Activated T-cell treated with anti-CD3 and anti-CD28 coated beads, Interleukin-2, amount 50 U/mL, for 4 hours (primary cell): ENCODE measurements at regions not wholly inside any gene's neighbourhood (a gene's known extent, or its start where the extent isn't known, plus 50 kb on each side); places are given as distances from the start of the nearest gene placed in this dataset.
"Not testable (repeated sequence)": the region's sequence is repeated elsewhere in the genome, so short reads cannot be mapped to it uniquely, and the experiment has no call there.

Experiments
- ATAC-seq, 2 donors: fragments of 200-7000 bp; cut with Tn5 transposase; one replicate each; pipeline ENCODE4 v1.10.0; 2021
- DNase-seq: peaks from one replicate; pipeline ENCODE4 v3.0.0-alpha.2; 2020
- H3K27me3 Mint-ChIP-seq: one replicate; pipeline ENCODE4 v1.8.0; 2021; ENCODE audit warnings: low read depth, mixed read lengths
- H3K36me3 Mint-ChIP-seq: one replicate; pipeline ENCODE4 v1.8.0; 2022; ENCODE audit warnings: mixed read lengths; ENCODE audit not compliant: insufficient read depth
- H3K4me1 Mint-ChIP-seq: one replicate; pipeline ENCODE4 v1.8.0; 2021; ENCODE audit warnings: low read depth, mixed read lengths
- H3K4me3 Mint-ChIP-seq: one replicate; pipeline ENCODE4 v1.8.0; 2021; ENCODE audit warnings: mild to moderate bottlenecking, moderate library complexity, mixed read lengths
- H3K9me3 Mint-ChIP-seq: one replicate; pipeline ENCODE4 v1.8.0; 2021; ENCODE audit warnings: mixed read lengths

DNA sequence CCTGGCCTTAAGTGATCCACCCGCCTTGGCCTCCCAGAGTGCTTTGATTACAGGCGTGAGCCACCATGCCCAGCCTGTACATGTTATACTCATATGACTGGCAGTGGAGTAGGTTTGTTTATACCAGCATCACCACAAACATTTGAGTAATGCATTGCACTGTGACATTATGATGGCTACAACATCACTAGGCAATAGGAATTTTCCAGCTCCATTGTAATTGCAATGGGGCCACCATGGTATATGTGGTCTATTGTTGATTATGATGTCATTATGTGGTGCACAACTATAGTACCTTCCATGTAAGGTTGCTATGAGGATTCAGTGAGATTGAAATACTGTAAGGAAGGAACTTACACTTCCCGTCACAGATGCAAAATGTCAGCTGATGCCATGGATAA, 168.9 kb downstream of the COPRS start:
- DNase-seq (no peak), ATAC-seq (no peak)
- H3K36me3 Mint-ChIP-seq: no peaks in the 10 kb centered on the region
- no peaks in the 10 kb centered on the region for H3K27me3 Mint-ChIP-seq
- H3K4me3 Mint-ChIP-seq: no peak overlapping the region
- H3K4me1 Mint-ChIP-seq: no peaks in the 10 kb centered on the region
- no peaks in the 10 kb centered on the region for H3K9me3 Mint-ChIP-seq

DNA sequence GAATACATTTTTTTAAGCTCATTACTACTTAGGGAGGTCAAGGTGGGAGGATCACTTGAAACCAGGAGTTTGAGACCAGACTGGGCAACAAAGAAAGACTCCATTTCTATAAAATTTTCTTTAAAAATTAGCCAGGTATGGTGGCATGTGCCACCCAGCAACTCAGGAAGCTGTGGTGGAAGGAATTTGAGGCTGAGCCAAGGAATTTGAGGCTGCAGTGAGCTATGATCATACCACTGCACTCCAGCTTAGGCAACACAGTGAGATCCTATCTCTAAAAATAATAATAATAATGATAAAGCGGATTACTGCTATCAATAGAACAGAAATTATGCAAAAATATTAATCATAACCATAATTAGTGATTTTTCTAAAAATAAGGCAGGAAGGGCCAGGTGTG, 170.3 kb downstream of the COPRS start:
- H3K4me3 Mint-ChIP-seq: no peak overlapping the region
- H3K36me3 Mint-ChIP-seq: no peaks in the 10 kb centered on the region
- H3K9me3 Mint-ChIP-seq: no peaks in the 10 kb centered on the region
- no peak for ATAC-seq
- no peaks in the 10 kb centered on the region for H3K4me1 Mint-ChIP-seq
- no peak for DNase-seq
- H3K27me3 Mint-ChIP-seq: peaks cover 1% of the 10 kb centered on the region

DNA sequence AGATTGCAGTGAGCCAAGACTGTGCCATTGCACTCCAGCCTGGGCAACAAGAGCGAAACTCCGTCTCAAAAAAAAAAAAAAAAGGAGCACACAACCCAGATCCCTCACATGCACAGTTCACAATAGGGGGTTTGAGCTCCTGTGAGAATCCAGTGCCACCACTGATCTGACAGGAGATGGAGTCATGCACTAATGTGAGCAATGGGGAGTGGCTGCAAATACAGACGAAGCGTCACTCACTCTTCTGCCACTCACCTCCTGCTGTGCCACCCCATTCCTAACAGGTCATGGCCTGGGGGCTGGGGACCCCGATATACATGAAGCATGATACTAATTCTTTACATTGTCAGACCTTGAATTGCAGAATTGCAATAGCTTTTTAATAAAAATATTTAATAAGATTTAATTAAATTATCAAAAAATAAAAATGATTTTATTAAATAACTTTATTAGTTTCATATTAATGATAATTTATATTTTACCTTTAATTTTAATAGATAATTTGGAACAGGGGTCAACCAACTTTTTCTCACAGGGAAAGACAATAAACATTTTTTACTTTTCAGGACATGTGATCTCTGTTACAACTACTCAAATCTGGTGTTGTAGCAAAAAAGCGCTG, 171.4 kb downstream of the COPRS start:
- no peaks in the 10 kb centered on the region for H3K4me1 Mint-ChIP-seq

DNA sequence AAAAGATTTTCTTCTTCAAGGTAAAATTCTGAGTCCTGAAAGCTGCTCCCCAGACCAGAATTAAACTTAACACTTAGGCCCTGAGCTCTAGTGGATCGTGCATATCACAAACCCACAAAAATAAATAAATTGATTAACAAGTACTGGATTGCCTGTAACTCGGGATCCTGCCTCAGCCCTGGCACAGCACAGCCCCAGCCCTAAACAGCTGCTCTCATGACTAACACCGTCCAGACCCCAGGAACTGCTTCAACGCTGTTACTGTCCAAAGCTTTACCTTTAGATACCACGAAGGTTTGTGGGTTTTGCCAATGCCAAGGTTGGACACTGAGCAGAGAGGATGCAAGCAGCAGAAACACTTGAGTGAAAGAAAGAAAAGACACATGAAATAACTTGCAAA, 172.5 kb downstream of the COPRS start:
- peaks cover 12% of the 10 kb centered on the region for H3K27me3 Mint-ChIP-seq
- ATAC-seq (no peak), DNase-seq (no peak)
- H3K9me3 Mint-ChIP-seq: no peaks in the 10 kb centered on the region
- no peaks in the 10 kb centered on the region for H3K4me1 Mint-ChIP-seq
- no peak overlapping the region for H3K4me3 Mint-ChIP-seq
- H3K36me3 Mint-ChIP-seq: no peaks in the 10 kb centered on the region

More for the DNA sequence above, 171.4 kb downstream of the COPRS start:
- no peaks in the 10 kb centered on the region for H3K9me3 Mint-ChIP-seq
- no peaks in the 10 kb centered on the region for H3K36me3 Mint-ChIP-seq
- H3K4me3 Mint-ChIP-seq: no peak overlapping the region
- ATAC-seq (no peak), DNase-seq (no peak)
- H3K27me3 Mint-ChIP-seq: peaks cover 7% of the 10 kb centered on the region

DNA sequence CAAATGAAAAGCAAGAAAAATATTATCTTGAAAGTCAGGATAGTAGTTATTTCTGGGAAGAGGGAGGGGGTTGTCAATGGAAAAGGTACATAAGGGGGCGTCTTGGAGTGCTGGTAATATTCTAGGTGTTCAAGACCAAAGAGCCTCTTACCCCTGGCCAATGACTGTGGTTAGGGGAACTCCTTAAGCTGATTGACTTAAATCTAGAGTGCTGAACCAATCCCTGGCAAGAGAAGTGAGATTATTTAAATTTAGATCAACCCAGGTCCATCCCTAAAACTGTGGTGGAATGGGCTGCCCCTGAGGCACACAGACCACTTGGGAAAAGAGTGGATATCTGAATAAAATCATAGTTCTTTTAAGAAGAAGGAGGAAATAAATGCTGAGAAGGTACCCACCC, 174.1 kb downstream of the COPRS start:
- H3K4me1 Mint-ChIP-seq: no peaks in the 10 kb centered on the region
- DNase-seq (no peak), ATAC-seq (no peak)
- peaks cover 22% of the 10 kb centered on the region for H3K27me3 Mint-ChIP-seq
- no peak overlapping the region for H3K4me3 Mint-ChIP-seq
- no peaks in the 10 kb centered on the region for H3K9me3 Mint-ChIP-seq
- H3K36me3 Mint-ChIP-seq: no peaks in the 10 kb centered on the region

DNA sequence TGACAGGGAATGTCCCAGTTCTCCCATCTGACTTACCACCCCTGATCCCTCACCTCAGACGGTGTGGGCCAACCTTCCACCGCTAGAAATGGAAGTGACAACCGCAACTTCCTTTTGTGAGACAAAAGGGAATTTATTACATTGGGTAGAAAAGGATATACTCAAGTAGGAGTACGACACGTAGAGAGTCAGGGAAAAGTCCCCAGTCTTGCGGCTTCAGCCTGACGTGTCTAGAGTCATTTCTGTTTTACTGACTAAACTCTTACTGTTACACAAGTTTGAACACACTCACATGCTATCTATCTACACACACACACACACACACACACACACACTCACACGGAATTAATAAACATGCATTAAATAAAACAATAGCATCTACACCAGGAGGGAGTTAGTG, 178.9 kb downstream of the COPRS start:
- Mint-ChIP-seq H3K27me3 (peaks cover 39% of the 10 kb centered on the region), H3K4me1 (no peaks in the 10 kb centered on the region), H3K36me3 (no peaks in the 10 kb centered on the region), H3K9me3 (no peaks in the 10 kb centered on the region), H3K4me3 (no peak overlapping the region)
- ATAC-seq (peak; percentile 82 to 87), DNase-seq (no peak)

DNA sequence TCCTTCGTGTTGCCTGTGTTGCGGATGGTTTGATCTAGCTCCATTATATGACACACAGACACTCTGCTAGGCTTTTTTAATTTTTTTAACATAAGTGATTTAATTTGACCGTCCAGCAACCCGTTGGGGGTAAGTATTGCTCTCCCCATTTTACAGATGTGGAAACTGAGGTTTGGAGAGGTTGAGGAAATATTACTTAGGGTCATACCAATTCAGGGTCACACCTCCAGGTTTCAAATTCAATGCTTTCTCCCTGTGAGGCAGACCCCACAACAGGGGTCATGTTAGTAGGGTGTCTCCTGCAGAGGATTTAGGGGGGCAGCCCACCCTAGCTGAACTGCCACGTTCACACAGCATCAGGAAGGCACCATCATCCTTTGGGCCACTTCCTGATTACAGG, 179.4 kb downstream of the COPRS start:
- Mint-ChIP-seq H3K36me3 (no peaks in the 10 kb centered on the region), H3K9me3 (no peaks in the 10 kb centered on the region), H3K4me1 (no peaks in the 10 kb centered on the region), H3K4me3 (no peak overlapping the region), H3K27me3 (peaks cover 44% of the 10 kb centered on the region)
- ATAC-seq (no peak), DNase-seq (no peak)

DNA sequence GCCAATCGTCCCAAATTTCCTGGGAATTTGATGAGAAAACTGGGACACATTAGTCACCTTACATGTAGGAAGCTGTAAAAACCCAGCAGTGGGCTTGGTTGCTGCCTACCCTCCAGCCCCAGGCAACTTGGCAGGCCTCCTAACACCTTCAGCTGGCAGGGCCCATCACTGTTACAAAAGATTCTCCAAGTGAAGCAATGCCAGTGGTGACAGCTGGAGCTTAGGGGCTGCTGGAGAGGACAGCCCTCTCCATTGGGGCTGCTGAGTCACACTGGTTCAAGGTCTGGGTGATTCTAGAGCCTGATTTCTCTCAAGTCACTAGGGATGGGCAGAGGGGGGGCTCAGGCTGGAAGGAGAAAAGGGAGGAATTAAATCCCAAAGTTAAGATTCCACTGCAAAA, 180.6 kb downstream of the COPRS start:
- Mint-ChIP-seq H3K4me1 (no peaks in the 10 kb centered on the region), H3K36me3 (no peaks in the 10 kb centered on the region), H3K4me3 (no peak overlapping the region), H3K27me3 (peaks cover 47% of the 10 kb centered on the region), H3K9me3 (no peaks in the 10 kb centered on the region)
- no peak for DNase-seq
- ATAC-seq: no peak

DNA sequence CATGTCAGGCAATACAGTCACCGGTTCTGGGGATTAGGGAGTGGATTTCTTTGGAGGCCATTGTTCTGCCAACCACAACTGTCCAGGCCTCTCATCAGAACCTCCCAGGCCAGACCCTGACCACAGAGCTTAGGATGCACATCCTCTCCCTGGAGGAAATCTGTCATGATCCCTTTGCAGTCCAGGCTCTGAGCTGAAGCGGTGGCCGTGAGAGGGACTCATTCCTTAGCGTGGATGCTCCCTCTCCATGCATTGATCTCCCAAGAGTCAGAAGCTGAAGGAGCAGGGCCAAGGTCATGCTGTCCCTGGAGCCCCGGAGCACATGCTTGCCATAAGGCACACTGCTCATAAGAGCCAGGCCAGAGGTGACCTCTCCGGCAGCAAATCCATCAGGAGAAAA, 181.4 kb downstream of the COPRS start:
- ATAC-seq: no peak
- no peak for DNase-seq
- Mint-ChIP-seq H3K27me3 (peaks cover 48% of the 10 kb centered on the region), H3K36me3 (no peaks in the 10 kb centered on the region), H3K4me1 (no peaks in the 10 kb centered on the region), H3K4me3 (no peak overlapping the region), H3K9me3 (no peaks in the 10 kb centered on the region)

DNA sequence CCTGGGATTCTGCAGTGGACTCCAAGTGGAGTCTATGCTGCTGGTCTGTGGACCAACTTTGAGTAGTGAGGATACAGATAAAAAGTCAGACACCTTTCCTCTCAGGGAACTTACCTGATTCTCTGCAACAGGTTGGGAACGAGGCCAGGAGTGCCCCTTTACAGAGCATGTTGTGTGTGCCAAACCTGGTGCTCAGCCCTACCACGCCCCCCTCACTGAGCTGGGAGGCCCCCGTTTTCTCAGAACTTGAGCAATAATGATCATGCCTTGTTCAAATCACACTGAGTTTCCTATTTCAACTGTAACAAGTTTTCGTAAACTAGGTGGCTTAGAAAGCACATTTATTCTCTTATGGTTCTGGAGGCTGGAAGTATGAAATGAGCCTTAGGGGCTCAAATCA, 182.0 kb downstream of the COPRS start:
- Mint-ChIP-seq H3K27me3 (peaks cover 48% of the 10 kb centered on the region), H3K4me3 (no peak overlapping the region), H3K9me3 (no peaks in the 10 kb centered on the region), H3K36me3 (no peaks in the 10 kb centered on the region), H3K4me1 (no peaks in the 10 kb centered on the region)
- ATAC-seq (no peak), DNase-seq (no peak)

DNA sequence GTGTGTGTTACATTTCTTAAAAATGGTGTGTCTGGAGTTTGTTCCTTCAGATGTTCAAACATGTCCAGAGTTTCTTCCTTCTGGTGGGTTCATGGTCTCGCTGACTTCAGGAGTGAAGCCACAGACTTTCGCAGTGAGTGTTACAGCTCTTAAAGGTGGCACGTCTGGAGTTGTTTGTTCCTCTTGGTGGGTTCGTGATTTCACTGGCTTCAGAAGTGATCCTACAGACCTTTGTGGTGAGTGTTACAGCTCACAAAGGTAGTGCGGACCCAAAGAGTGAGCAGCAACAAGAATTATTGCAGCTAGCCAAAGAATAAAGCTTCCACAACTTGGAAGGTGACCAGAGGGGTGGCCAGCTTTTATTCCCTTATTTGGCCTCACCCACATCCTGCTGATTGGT, 183.7 kb downstream of the COPRS start:
- H3K9me3 Mint-ChIP-seq, H3K4me1 Mint-ChIP-seq, ATAC-seq, DNase-seq, H3K36me3 Mint-ChIP-seq, H3K4me3 Mint-ChIP-seq: not testable (repeated sequence)
- H3K27me3 Mint-ChIP-seq: peaks cover 53% of the 10 kb centered on the region

DNA sequence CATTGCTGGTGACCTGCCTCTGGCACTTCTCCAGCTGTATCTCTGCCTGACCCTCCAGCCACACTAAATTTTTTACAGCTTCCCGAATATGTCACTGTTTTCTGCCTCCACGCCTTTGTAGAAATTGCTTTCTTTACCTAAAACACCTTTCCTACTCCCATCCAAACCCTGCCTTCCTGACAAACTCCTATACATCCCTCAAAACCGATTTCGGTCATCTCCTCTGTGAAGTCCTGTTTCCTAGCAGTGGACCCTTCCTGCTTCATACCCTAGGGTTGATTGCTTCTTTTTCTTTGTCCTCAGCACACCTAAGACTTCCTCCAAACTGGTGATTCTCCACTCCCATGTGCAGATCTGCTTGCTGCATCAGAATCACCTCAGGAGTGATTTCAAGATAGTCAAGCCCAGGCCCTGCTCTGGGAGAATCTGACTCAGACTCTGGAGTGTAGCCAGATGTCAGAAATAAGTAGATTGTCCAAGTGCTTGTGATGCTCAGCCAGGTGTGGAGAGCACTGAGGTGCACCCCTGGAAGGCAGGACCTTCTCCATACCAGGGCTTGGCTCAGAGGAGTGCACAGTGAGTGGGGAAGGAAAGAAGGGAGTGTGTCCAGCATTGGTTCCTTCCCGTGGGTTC, 184.2 kb downstream of the COPRS start:
- DNase-seq (no peak), ATAC-seq (peak in 1 of 2 donors; percentile 46)
- Mint-ChIP-seq H3K9me3 (no peaks in the 10 kb centered on the region), H3K36me3 (no peaks in the 10 kb centered on the region), H3K4me1 (no peaks in the 10 kb centered on the region), H3K4me3 (no peak overlapping the region), H3K27me3 (peaks cover 52% of the 10 kb centered on the region)

DNA sequence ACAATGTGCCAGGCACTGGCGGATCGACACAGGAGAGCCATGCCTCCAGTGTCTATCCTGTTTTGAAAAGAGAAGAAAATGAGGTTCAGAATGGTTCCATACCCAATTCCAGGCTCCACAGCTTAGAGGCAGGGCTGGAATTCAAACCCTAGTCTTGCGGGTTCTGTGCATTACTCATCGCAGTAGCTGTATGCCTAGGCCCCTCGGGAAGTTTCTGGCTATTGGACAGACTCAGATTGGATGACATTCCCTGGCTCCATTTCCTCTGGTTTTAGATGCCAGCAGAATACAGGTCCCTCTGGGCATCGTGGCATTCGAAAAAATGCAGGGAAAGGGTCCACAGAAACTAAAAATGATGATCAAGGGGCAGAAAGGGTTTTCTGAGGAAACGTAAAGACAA, 184.7 kb downstream of the COPRS start:
- ATAC-seq (no peak), DNase-seq (no peak)
- Mint-ChIP-seq H3K36me3 (no peaks in the 10 kb centered on the region), H3K4me1 (no peaks in the 10 kb centered on the region), H3K9me3 (no peaks in the 10 kb centered on the region), H3K4me3 (no peak overlapping the region), H3K27me3 (peaks cover 53% of the 10 kb centered on the region)

DNA sequence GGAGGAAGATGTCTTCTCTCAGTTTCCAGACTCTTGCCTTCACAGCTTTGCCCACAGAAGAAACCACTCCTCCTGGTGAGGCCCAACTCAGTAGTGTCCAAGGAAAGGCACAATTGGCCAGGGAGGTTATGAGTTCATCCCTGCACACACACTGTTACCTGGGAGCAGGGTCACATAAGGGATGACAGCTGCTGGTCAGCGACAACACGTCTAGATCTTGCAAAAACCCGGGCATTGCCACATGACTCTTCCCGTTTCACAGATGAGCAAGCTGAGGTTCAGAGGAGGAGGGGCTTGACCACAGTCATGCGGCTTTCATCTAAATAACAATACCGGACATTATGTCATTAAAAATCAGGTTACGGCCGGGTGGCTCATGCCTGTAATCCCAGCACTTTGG, 186.0 kb downstream of the COPRS start:
- Mint-ChIP-seq H3K4me1 (no peaks in the 10 kb centered on the region), H3K27me3 (peaks cover 56% of the 10 kb centered on the region), H3K36me3 (no peaks in the 10 kb centered on the region), H3K4me3 (no peak overlapping the region), H3K9me3 (no peaks in the 10 kb centered on the region)
- no peak for ATAC-seq
- DNase-seq: no peak

DNA sequence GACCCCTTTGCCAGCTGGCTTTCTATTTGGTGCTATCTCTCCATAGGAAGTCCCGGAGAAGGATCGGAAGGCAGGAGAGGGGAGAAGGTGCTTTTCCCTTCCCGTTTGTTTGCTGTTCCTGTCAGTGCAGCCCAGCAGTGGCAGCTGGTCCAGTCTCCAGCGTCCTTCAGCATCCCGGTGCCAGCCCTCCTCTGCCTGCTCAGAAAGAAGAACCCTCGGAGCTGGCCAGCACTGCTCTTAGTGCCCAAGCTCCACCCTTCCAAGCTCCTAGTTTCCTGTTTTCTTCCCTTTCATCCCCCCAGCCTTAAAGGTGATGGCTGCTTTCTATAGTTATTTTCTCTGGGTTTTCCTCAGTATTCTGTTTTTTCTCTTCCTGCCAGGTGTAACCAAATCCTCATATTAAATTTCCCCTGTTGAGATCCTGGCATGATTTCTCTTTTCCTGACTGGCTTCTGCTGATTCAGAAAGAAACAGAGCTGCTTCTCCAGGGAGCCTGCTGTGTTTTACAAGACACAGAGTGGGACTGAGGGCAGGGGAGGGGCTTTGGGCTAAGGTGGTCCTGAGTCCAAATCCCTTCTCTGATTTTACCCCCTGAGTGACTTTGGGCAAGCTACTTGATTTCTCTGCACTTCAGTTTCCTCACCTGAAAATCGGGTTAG, 186.8 kb downstream of the COPRS start:
- Mint-ChIP-seq H3K27me3 (peaks cover 57% of the 10 kb centered on the region), H3K4me1 (no peaks in the 10 kb centered on the region)

More for the DNA sequence above, 186.8 kb downstream of the COPRS start:
- ATAC-seq: no peak
- DNase-seq: no peak
- Mint-ChIP-seq H3K36me3 (no peaks in the 10 kb centered on the region), H3K4me3 (no peak overlapping the region), H3K9me3 (peaks cover 4% of the 10 kb centered on the region)
